H1 (cell line): ENCODE measurements at regions not wholly inside any gene's neighbourhood (a gene's known extent, or its start where the extent isn't known, plus 50 kb on each side); places are given as distances from the start of the nearest gene placed in this dataset.

Experiments
- CTCF ChIA-PET: fragments of 300-600 bp; sonication (Branson Sonifier 250); formaldehyde crosslinking; loops from one replicate; lab custom pipeline; 2021; ENCODE audit not compliant: partially characterized antibody; lab: Charles Lee
- POLR2A ChIA-PET: fragments of 300-600 bp; sonication (Branson Sonifier 250); formaldehyde crosslinking; loops from one replicate; lab custom pipeline; 2021; ENCODE audit warnings: inconsistent platforms; ENCODE audit not compliant: partially characterized antibody; lab: Charles Lee
- DNase-seq, 2 experiments: peaks; one replicate each; pipeline versions ENCODE4 v3.0.0 to v3.0.0-alpha.2; 2010 to 2022; ENCODE audit warnings: low spot score in 2 of 2, low read depth in 1 of 2, mixed read lengths in 1 of 2
- FAIRE-seq: peaks from 2 replicates; lab custom pipeline; 2011; peaks lifted over from hg19 to GRCh38; lab: Jason Lieb, UNC
- H2AFZ ChIP-seq: 2 replicates; pipeline ENCODE4 v1.8.1; 2012; ENCODE audit warnings: low read length, inconsistent platforms
- H2AK5ac ChIP-seq: 2 replicates; pipeline ENCODE4 v1.6.1; 2013; ENCODE audit warnings: low read depth, low read length
- H2BK120ac ChIP-seq: replicated peaks from 2 replicates; pipeline ENCODE3; 2013; ENCODE audit warnings: low read depth, low read length, inconsistent platforms
- H2BK12ac ChIP-seq: 2 replicates; pipeline ENCODE4 v1.6.1; 2013; ENCODE audit warnings: low read depth, low read length
- H2BK15ac ChIP-seq: 2 replicates; pipeline ENCODE4 v1.6.1; 2013; ENCODE audit warnings: low read length
- H2BK20ac ChIP-seq: 2 replicates; pipeline ENCODE4 v1.6.1; 2013; ENCODE audit warnings: low read length
- H2BK5ac ChIP-seq: 2 replicates; pipeline ENCODE4 v1.6.1; 2013; ENCODE audit warnings: low read depth, low read length
- H3K14ac ChIP-seq: 2 replicates; pipeline ENCODE4 v1.6.1; 2013; ENCODE audit warnings: inconsistent platforms; ENCODE audit not compliant: insufficient read length
- H3K18ac ChIP-seq: 2 replicates; pipeline ENCODE4 v1.6.1; 2013; ENCODE audit warnings: low read length; ENCODE audit errors: extremely low read depth
- H3K23ac ChIP-seq: 2 replicates; pipeline ENCODE4 v1.6.1; 2013; ENCODE audit warnings: inconsistent platforms; ENCODE audit not compliant: insufficient read length
- H3K23me2 ChIP-seq: 2 replicates; pipeline ENCODE4 v1.6.1; 2013; ENCODE audit warnings: low read depth, low read length
- H3K27ac ChIP-seq: 2 replicates; pipeline ENCODE4 v1.6.1; 2011; ENCODE audit warnings: low read depth, low read length, inconsistent platforms
- H3K27me3 ChIP-seq, 4 experiments: replicated peaks in 1 of 4; 1 replicate in 1 of 4; 2 replicates in 3 of 4; pipeline versions ENCODE4 v1.6.1 to v1.8.1; 2011 to 2013; ENCODE audit warnings: low read length in 3 of 4, mild to moderate bottlenecking in 3 of 4, inconsistent platforms in 2 of 4, mixed read lengths in 2 of 4, moderate library complexity in 1 of 4; ENCODE audit not compliant: control insufficient read depth in 3 of 4, insufficient read depth in 3 of 4; ENCODE audit errors: extremely low read depth in 1 of 4
- H3K36me3 ChIP-seq, 4 experiments: 2 replicates each; pipeline versions ENCODE4 v1.6.1 to v1.8.1; 2011 to 2013; ENCODE audit warnings: mild to moderate bottlenecking in 4 of 4, low read length in 3 of 4, moderate library complexity in 2 of 4, control low read depth in 1 of 4, inconsistent platforms in 1 of 4; ENCODE audit not compliant: insufficient read depth in 4 of 4, control insufficient read depth in 2 of 4
- H3K4ac ChIP-seq: replicated peaks from 2 replicates; pipeline ENCODE3; 2013; ENCODE audit warnings: low read length, low read depth, mixed read lengths, inconsistent platforms; ENCODE audit not compliant: insufficient read length
- H3K4me1 ChIP-seq, 4 experiments: replicated peaks in 1 of 4; 1 replicate in 1 of 4; 2 replicates in 3 of 4; pipeline versions ENCODE4 v1.6.1 to v1.8.1; 2011 to 2013; ENCODE audit warnings: low read length in 3 of 4, inconsistent platforms in 2 of 4, mixed read lengths in 1 of 4; ENCODE audit not compliant: insufficient read depth in 4 of 4, control insufficient read depth in 3 of 4
- H3K4me2 ChIP-seq, 2 experiments: 2 replicates each; pipeline versions ENCODE4 v1.6.1 to v1.8.1; 2011 to 2013; ENCODE audit warnings: low read depth in 2 of 2, low read length in 2 of 2, control low read depth in 1 of 2, inconsistent platforms in 1 of 2, mild to moderate bottlenecking in 1 of 2; ENCODE audit not compliant: insufficient read depth in 1 of 2
- H3K4me3 ChIP-seq, 4 experiments: fragments of 200-600, 300-600 bp in 1 of 4; sonication (generic), shearing (Covaris generic), sonication (Bioruptor Twin) in 1 of 4; 2 replicates each; pipeline versions ENCODE4 v1.5.1 to v1.8.1; 2011 to 2016; ENCODE audit warnings: low read length in 4 of 4, low read depth in 3 of 4, control low read depth in 2 of 4, inconsistent platforms in 2 of 4, mild to moderate bottlenecking in 2 of 4, mixed read lengths in 1 of 4, moderate library complexity in 1 of 4; ENCODE audit not compliant: insufficient read depth in 2 of 4; ENCODE audit errors: extremely low read depth in 1 of 4
- H3K56ac ChIP-seq: replicated peaks from 2 replicates; pipeline ENCODE3; 2013; ENCODE audit warnings: low read depth, mild to moderate bottlenecking, mixed read lengths, low read length, inconsistent platforms; ENCODE audit not compliant: insufficient read length
- H3K79me1 ChIP-seq: 2 replicates; pipeline ENCODE4 v1.6.1; 2013; ENCODE audit warnings: low read depth, low read length, control low read depth
- H3K79me2 ChIP-seq, 2 experiments: 2 replicates each; pipeline versions ENCODE4 v1.6.1 to v1.8.1; 2012 to 2013; ENCODE audit warnings: low read length in 2 of 2, mild to moderate bottlenecking in 2 of 2, inconsistent platforms in 1 of 2; ENCODE audit not compliant: insufficient read depth in 2 of 2, control insufficient read depth in 1 of 2
- H3K9ac ChIP-seq, 4 experiments: replicated peaks in 1 of 4; 1 replicate in 1 of 4; 2 replicates in 3 of 4; pipeline versions ENCODE4 v1.6.1 to v1.8.1; 2011 to 2013; ENCODE audit warnings: low read depth in 3 of 4, low read length in 3 of 4, control low read depth in 2 of 4, mild to moderate bottlenecking in 2 of 4, moderate library complexity in 2 of 4, inconsistent platforms in 1 of 4; ENCODE audit errors: extremely low read depth in 1 of 4
- H3K9me3 ChIP-seq, 2 experiments: 2 replicates each; pipeline versions ENCODE4 v1.6.1 to v1.8.1; 2012 to 2013; ENCODE audit warnings: mild to moderate bottlenecking in 2 of 2, moderate library complexity in 2 of 2, control low read depth in 1 of 2, inconsistent platforms in 1 of 2, low read depth in 1 of 2, low read length in 1 of 2, mixed read lengths in 1 of 2; ENCODE audit not compliant: insufficient read depth in 2 of 2
- H4K20me1 ChIP-seq, 2 experiments: replicated peaks in 1 of 2; 2 replicates each; pipeline versions ENCODE3 to v1.8.1; 2011 to 2013; ENCODE audit warnings: inconsistent platforms in 2 of 2, low read length in 2 of 2, mild to moderate bottlenecking in 1 of 2; ENCODE audit not compliant: insufficient read depth in 2 of 2, control insufficient read depth in 1 of 2
- H4K5ac ChIP-seq: 2 replicates; pipeline ENCODE4 v1.6.1; 2013; ENCODE audit warnings: low read length, low read depth, mixed read lengths, inconsistent platforms; ENCODE audit not compliant: insufficient read length
- H4K8ac ChIP-seq: 2 replicates; pipeline ENCODE4 v1.8.0; 2013; ENCODE audit warnings: mild to moderate bottlenecking, moderate library complexity, low read length, inconsistent platforms; ENCODE audit not compliant: insufficient read depth; ENCODE audit errors: extremely low read depth
- H4K91ac ChIP-seq: replicated peaks from 2 replicates; pipeline ENCODE3; 2013; ENCODE audit warnings: low read length, mixed read lengths, inconsistent platforms; ENCODE audit not compliant: insufficient read length
- SIN3A ChIP-seq, 2 experiments: IDR thresholded peaks in 1 of 2; conservative IDR thresholded peaks in 1 of 2; 2 replicates each; pipeline ENCODE4 v1.6.1; 2011 to 2012; ENCODE audit warnings: low read length in 2 of 2, improper control_type of control experiment in 1 of 2, low read depth in 1 of 2, mild to moderate bottlenecking in 1 of 2
- TAF1 ChIP-seq: IDR thresholded peaks from 2 replicates; pipeline ENCODE4 v1.6.1; 2011; ENCODE audit warnings: mild to moderate bottlenecking, low read depth, low read length
- WGBS, 2 experiments: shearing (Covaris generic) in 1 of 2; methylation state at CpG; one replicate each; pipeline versions ENCODE4 v1.1.6 to v1.1.7; 2013 to 2015; ENCODE audit warnings: low lambda C conversion rate in 2 of 2, mixed read lengths in 2 of 2, inconsistent platforms in 1 of 2, low coverage in 1 of 2, missing lambda C conversion rate in 1 of 2; ENCODE audit not compliant: insufficient replicate concordance in 2 of 2, insufficient coverage in 1 of 2, insufficient read length in 1 of 2; ENCODE audit errors: extremely low coverage in 1 of 2, missing lambda C conversion rate in 1 of 2; 5-methylcytosine and 5-hydroxymethylcytosine counted together

DNA sequence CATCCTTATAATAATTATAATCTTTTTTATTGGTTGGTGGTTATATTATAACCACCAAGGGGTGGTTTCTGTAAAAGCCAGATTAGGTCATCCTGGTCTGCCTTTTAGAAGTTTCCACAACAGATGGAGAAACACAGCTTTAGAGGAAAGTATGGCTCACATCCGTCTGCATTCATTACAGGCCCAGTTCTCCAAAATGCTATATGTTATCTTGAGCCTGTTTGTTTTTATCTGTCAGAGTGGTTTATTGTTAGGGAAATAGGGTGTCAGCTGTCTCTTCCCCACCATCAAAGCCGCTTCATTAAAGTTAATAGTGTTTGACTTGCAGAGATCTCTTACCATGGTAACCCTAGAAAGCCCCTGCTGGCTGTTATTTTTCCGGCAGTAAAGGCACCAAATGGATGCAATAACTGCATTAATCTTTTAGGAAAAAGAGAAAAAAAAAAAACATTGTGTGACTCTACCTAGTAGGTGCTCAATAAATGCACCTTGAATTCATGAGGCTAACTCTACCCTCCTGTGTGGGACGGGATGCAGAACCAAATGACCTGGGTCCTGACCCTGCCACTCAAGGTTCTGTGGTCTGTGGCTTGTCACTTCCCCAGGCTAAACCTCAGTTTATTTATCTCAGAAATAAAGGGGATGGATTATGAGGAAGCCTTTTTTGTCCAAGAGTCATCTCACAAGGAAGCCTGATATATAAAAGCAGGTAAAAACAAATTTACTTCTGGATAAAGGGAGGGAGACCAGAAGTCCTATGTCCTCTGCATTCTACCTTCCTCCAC lies 118.3 kb downstream of the WT1 start:
- CTCF ChIA-PET = interaction anchor here (0.7 to 8.5 kb wide), 5 partner anchors 10 to 20 kb away, joined by 3 to 125 read pairs (median 4); no protein-coding TSS in a partner anchor

More for the DNA sequence above, 118.3 kb downstream of the WT1 start:
- Histone ChIP-seq H2BK15ac (no peak overlapping the region), H2BK120ac (no peak overlapping the region), H3K79me1 (no peaks in the 10 kb centered on the region), H3K4ac (no peak overlapping the region), H3K9me3 (no peaks in the 10 kb centered on the region), H3K4me1 (peaks cover 2 to 7% (median 4%) of the 10 kb centered on the region in 4 experiments; a peak in 5 of 7 replicates), H3K4me2 (no peak overlapping the region), H3K56ac (no peak overlapping the region), H4K20me1 (no peaks in the 10 kb centered on the region), H3K4me3 (no peak overlapping the region), H3K36me3 (no peaks in the 10 kb centered on the region), H4K91ac (no peak overlapping the region), H2BK5ac (no peak overlapping the region), H4K5ac (no peak overlapping the region), H3K23ac (no peak overlapping the region), H3K79me2 (no peaks in the 10 kb centered on the region), H3K18ac (no peak overlapping the region), H3K14ac (no peak overlapping the region), H3K9ac (no peak overlapping the region), H3K23me2 (no peaks in the 10 kb centered on the region), H2AFZ (no peak overlapping the region), H3K27me3 (no peaks in the 10 kb centered on the region), H3K27ac (no peak overlapping the region), H4K8ac (no peak overlapping the region), H2AK5ac (no peak overlapping the region), H2BK20ac (no peak overlapping the region), H2BK12ac (no peak overlapping the region)
- TF ChIP-seq TAF1 (no peak), SIN3A (conservative IDR thresholded peaks at IDR 0.05 in 1 of 2, IDR thresholded peaks at IDR 0.05 in 1 of 2; ENCODE audit: low read depth in 1 of 2, low read length in 2 of 2) (0 out of 4 replicates have a peak, but pooled peaks of 1 of the 2 experiments have one; percentile 20)
- FAIRE-seq (no peak), DNase-seq (no peak)
- WGBS, 2 experiments = 82% methylated on average over 4 of the region's 4 CpGs; no CpG with 5 or more reads in 1 of the 2 experiments
- POLR2A ChIA-PET = no interaction called here
